MM.1S (cell line): ENCODE measurements at regions not wholly inside any gene's neighbourhood (a gene's known extent, or its start where the extent isn't known, plus 50 kb on each side); places are given as distances from the start of the nearest gene placed in this dataset.

Source experiments
- CTCF ChIP-seq: fragments of 300-600 bp; sonication (generic); IDR thresholded peaks from 2 replicates; pipeline ENCODE4 v1.5.1; 2016; ENCODE audit warnings: antibody characterized with exemption, low read length, mixed read lengths
- EZH2 ChIP-seq: fragments of 300-600 bp; sonication (generic); optimal IDR thresholded peaks from 2 replicates; pipeline ENCODE3; 2017; ENCODE audit warnings: low read depth, mild to moderate bottlenecking, antibody characterized with exemption, low read length, mixed read lengths
- EZH2phosphoT487 ChIP-seq: fragments of 300-600 bp; sonication (generic); IDR thresholded peaks from 2 replicates; pipeline ENCODE4 v1.6.1; 2018; ENCODE audit warnings: antibody characterized with exemption, low read length

GRCh38 chr6:6409397-6410030, 89.1 kb upstream of the F13A1 start:
- TF ChIP-seq CTCF, result no peak
- TF ChIP-seq EZH2, result no peak
- TF ChIP-seq EZH2phosphoT487, result no peak
